ENCODE measurements at regions not wholly inside any gene's neighbourhood (a gene's known extent, or its start where the extent isn't known, plus 50 kb on each side); places are given as distances from the start of the nearest gene placed in this dataset.
A peak's percentile ranks its signal among the peaks of the same experiment; 100 is the strongest.

DNA sequence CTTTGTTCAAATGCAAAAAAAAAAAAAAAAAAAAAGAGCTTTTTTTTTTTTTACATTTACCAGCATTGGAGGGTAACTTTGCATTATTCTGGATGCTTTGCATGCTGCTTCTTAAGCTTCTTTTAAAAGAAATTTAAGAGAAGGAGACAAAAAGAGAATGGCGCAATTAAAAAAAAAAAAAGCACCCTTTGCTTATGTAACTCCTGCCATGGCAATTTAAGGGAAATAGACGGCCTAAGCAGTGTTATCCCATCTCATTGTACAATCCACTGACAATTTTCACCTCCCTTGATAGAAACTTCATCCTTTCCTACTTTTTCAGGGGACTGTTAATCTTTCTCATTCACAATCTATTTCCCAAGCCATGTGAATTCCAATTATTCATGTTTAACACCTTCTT is 129.8 kb downstream of the KCTD12 start:
- DNase-seq (ENCODE audit: low read depth), result no peak
- no peak for TF ChIP-seq MYC (IDR thresholded peaks at IDR 0.05; ENCODE audit: low read depth, low read length)
- H3K4me3 ChIP-seq (ENCODE audit: low read depth, low read length), result no peak overlapping the region

DNA sequence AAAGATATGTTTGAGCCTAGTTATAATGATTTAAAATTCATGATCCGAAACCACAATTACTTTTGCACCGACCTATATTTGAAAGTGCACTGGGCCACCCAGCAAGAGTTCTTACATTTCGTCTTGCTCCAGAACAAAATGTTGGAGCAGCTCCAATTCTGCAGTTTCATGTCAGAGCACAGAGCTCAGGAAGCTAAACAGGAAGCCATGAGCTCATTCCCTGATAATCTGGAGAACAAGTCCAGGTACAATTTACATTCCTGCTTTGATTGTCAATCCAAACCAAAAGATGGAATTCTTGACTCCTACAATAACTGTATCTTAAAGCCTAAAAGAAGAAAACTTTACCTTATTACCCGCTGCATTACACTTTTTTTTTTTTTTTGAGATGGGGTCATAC is 131.8 kb downstream of the KCTD12 start:
- no peak for DNase-seq (ENCODE audit: low read depth)
- H3K4me3 ChIP-seq (ENCODE audit: low read depth, low read length), result no peak overlapping the region
- TF ChIP-seq, protein P1, sequence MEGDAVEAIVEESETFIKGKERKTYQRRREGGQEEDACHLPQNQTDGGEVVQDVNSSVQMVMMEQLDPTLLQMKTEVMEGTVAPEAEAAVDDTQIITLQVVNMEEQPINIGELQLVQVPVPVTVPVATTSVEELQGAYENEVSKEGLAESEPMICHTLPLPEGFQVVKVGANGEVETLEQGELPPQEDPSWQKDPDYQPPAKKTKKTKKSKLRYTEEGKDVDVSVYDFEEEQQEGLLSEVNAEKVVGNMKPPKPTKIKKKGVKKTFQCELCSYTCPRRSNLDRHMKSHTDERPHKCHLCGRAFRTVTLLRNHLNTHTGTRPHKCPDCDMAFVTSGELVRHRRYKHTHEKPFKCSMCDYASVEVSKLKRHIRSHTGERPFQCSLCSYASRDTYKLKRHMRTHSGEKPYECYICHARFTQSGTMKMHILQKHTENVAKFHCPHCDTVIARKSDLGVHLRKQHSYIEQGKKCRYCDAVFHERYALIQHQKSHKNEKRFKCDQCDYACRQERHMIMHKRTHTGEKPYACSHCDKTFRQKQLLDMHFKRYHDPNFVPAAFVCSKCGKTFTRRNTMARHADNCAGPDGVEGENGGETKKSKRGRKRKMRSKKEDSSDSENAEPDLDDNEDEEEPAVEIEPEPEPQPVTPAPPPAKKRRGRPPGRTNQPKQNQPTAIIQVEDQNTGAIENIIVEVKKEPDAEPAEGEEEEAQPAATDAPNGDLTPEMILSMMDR (IDR thresholded peaks at IDR 0.05; ENCODE audit: low read depth, low read length), result no peak
- TF ChIP-seq POLR2A (IDR thresholded peaks at IDR 0.05; ENCODE audit: extremely low read depth, insufficient read length) (no peak), MYC (IDR thresholded peaks at IDR 0.05; ENCODE audit: low read depth, low read length) (no peak)
- TF ChIP-seq, protein P2, sequence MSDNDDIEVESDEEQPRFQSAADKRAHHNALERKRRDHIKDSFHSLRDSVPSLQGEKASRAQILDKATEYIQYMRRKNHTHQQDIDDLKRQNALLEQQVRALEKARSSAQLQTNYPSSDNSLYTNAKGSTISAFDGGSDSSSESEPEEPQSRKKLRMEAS (IDR thresholded peaks at IDR 0.05; ENCODE audit: low read depth, low read length), result no peak

DNA sequence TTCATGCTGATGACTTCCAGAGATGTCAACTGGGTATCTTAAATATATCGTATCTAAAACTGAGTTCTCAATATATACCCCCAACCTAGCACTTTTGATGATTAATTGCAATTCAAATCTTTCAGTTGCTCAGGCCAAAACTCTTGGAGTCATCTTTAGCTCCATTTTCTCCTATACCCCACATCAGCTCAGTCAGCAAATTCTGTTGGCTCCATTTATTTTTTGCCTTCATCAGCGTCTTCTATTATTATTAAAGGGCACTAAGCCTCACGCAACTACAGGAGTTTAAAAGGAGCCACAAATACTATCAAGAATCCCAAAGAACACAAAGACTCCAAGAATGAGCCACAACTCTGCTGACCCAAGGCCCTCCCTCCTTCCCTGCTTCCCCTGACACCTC is 134.9 kb downstream of the KCTD12 start:
- TF ChIP-seq MYC (IDR thresholded peaks at IDR 0.05; ENCODE audit: low read depth, low read length) (no peak), POLR2A (IDR thresholded peaks at IDR 0.05; ENCODE audit: extremely low read depth, insufficient read length) (no peak)
- TF ChIP-seq, protein P2 (IDR thresholded peaks at IDR 0.05; ENCODE audit: low read depth, low read length), result no peak
- TF ChIP-seq, protein P1 (IDR thresholded peaks at IDR 0.05; ENCODE audit: low read depth, low read length), result no peak
- DNase-seq (ENCODE audit: low read depth), result no peak
- no peak overlapping the region for H3K4me3 ChIP-seq (ENCODE audit: low read depth, low read length)

DNA sequence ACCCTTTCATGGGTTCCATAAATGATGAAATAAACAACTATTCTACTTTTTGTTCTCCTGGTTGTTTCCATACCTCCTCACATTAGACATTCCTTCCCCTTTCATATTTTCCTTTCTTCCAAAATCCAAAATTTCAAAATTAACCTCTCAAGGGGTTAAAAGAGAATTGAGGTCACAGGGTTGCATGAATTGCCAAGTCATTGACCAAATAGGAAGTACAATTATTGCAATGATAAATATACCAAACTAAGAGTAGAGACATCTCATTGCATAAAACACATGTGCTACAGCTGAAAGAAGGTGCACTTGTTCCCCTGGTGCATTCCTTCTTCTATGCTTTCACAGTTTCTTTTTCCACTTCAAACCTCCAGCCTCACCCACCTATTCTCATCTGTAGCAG is 136.1 kb downstream of the KCTD12 start:
- peak; percentile 28 for DNase-seq (ENCODE audit: low read depth)
- TF ChIP-seq POLR2A (IDR thresholded peaks at IDR 0.05; ENCODE audit: extremely low read depth, insufficient read length) (no peak), MYC (IDR thresholded peaks at IDR 0.05; ENCODE audit: low read depth, low read length) (no peak)
- TF ChIP-seq, protein P1 (IDR thresholded peaks at IDR 0.05; ENCODE audit: low read depth, low read length), result no peak
- H3K4me3 ChIP-seq (ENCODE audit: low read depth, low read length), result no peak overlapping the region

DNA sequence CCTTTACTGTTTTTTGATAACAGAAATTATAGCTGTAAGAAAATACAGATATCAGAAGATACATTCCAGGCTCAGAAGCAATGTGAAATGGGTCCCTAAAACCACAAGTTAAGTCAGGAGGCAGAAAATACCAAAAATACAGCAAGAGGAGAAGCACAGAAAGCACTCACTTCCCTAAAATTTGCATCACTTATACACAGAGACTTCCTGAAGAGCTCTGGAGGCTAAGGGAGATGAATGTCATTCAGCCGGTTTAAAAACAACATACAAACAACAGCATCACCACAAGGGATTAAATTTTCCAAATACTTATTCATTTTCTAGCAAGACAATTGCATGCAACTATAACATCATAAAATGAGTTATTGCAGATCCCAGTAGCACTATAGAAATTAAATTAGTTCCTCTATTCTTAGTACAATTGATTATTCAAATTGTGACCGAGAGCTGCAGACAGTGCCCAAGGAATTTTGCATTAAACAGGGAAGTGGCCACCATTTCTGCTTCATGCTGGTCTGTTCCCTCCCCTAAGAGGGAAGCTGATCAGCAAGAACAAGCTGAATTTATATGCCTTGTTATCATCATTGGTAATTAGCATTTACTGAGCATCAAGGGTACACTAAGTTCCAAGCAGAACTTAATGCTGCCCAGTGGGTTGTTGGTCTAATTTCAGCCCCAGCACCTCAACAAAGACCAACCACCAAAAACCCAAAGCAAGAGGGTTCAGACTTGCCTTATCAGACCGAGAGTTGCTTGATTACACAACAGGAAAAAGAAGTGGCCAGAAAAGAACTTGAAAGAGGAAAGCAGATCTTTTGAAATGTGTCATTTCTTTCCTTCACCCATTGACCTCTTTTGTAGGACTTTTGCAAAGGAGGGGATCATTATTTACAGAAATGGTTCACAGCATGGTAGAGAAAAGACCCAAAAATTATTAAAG is 140.7 kb downstream of the KCTD12 start:
- peak overlapping the region; percentile 7 for H3K4me3 ChIP-seq (ENCODE audit: low read depth, low read length)
- TF ChIP-seq POLR2A (IDR thresholded peaks at IDR 0.05; ENCODE audit: extremely low read depth, insufficient read length), result no peak
- TF ChIP-seq, protein P1 (IDR thresholded peaks at IDR 0.05; ENCODE audit: low read depth, low read length), result no peak
- TF ChIP-seq, protein P2 (IDR thresholded peaks at IDR 0.05; ENCODE audit: low read depth, low read length), result no peak
- no peak for TF ChIP-seq MYC (IDR thresholded peaks at IDR 0.05; ENCODE audit: low read depth, low read length)
- DNase-seq (ENCODE audit: low read depth), result peak; percentile 78

DNA sequence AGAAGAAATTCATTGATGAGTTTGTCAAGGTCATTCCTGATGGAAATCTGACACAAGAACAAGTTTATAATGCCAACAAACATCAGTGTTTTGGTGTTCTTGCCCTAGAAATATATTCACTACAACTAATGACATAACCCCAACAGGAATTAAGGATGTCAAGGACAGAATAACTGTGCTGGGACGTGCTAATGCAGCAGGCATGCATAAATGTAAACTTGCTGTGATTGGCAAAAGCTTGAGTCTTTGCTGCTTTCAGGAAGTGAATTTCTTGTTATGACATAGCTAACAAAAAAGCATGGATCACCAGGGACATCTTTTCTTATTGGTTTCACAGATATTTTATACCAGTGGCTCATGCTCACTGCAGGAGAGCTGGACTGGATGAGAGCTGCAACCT is 144.6 kb downstream of the KCTD12 start:
- no peak for TF ChIP-seq POLR2A (IDR thresholded peaks at IDR 0.05; ENCODE audit: extremely low read depth, insufficient read length)
- TF ChIP-seq, protein P2 (IDR thresholded peaks at IDR 0.05; ENCODE audit: low read depth, low read length), result no peak
- no peak for TF ChIP-seq MYC (IDR thresholded peaks at IDR 0.05; ENCODE audit: low read depth, low read length)
- TF ChIP-seq, protein P1 (IDR thresholded peaks at IDR 0.05; ENCODE audit: low read depth, low read length), result no peak
- DNase-seq (ENCODE audit: low read depth), result no peak
- no peak overlapping the region for H3K4me3 ChIP-seq (ENCODE audit: low read depth, low read length)
